ENCODE measurements at regions not wholly inside any gene's neighbourhood (a gene's known extent, or its start where the extent isn't known, plus 50 kb on each side); places are given as distances from the start of the nearest gene placed in this dataset.

DNA sequence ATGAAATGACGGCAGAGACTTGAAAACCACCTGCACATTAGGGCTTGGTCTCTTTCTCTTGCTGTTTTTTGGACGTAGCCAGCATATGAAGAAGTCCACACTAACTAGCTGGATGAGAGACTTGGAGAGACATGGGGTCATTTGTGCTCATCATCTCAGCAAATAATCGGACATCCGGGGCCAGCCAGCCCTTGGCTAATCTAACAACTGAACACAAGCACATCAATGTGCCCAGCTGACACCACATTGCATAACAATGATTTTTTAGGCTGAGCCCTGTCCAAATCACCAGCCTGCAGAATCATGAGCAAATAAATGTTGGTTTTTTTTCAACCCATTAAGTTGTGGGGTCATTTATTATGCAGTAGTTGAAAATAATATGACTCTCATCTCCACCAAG lies 460.3 kb upstream of the LARGE1 start:
- H3K4me3 ChIP-seq (ENCODE audit: low read depth, low read length): no peak overlapping the region
- no peak for DNase-seq
- no peaks in the 10 kb centered on the region for H3K36me3 ChIP-seq
- no peak overlapping the region for H3K27ac ChIP-seq
- TF ChIP-seq, protein P1, sequence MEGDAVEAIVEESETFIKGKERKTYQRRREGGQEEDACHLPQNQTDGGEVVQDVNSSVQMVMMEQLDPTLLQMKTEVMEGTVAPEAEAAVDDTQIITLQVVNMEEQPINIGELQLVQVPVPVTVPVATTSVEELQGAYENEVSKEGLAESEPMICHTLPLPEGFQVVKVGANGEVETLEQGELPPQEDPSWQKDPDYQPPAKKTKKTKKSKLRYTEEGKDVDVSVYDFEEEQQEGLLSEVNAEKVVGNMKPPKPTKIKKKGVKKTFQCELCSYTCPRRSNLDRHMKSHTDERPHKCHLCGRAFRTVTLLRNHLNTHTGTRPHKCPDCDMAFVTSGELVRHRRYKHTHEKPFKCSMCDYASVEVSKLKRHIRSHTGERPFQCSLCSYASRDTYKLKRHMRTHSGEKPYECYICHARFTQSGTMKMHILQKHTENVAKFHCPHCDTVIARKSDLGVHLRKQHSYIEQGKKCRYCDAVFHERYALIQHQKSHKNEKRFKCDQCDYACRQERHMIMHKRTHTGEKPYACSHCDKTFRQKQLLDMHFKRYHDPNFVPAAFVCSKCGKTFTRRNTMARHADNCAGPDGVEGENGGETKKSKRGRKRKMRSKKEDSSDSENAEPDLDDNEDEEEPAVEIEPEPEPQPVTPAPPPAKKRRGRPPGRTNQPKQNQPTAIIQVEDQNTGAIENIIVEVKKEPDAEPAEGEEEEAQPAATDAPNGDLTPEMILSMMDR (IDR thresholded peaks at IDR 0.05; ENCODE audit: low read depth, low read length): no peak
- H3K27me3 ChIP-seq (ENCODE audit: insufficient read depth, low read depth, severe bottlenecking): no peaks in the 10 kb centered on the region
- H3K9me3 ChIP-seq (ENCODE audit: severe bottlenecking): no peaks in the 10 kb centered on the region

DNA sequence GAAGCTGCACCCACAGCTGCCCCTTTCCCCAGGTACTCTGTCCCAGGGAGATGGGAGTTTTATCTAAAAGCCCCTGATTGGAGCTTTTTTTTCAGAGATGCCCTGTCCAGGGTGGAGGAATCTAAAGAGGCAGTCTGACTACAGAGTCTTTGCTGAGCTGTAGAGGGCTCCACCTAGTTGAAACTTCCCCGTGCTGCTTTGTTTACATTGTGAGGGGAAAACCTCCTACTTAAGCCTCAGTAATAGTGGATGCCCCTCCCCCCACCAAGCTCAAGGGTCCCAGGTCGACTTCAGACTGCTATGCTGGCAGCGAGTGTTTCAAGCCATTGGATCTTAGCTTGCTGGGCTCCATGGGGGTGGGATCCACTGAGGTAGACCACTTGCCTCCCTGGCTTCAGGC lies 470.1 kb upstream of the LARGE1 start:
- Histone ChIP-seq H3K27me3 (ENCODE audit: insufficient read depth, low read depth, severe bottlenecking) (no peaks in the 10 kb centered on the region), H3K4me3 (ENCODE audit: low read depth, low read length) (no peak overlapping the region), H3K36me3 (no peaks in the 10 kb centered on the region), H3K27ac (no peak overlapping the region), H3K9me3 (ENCODE audit: severe bottlenecking) (no peaks in the 10 kb centered on the region)
- TF ChIP-seq, protein P1 (IDR thresholded peaks at IDR 0.05; ENCODE audit: low read depth, low read length): no peak; the same call in 1 of the 2 replicates
- DNase-seq: no peak

DNA sequence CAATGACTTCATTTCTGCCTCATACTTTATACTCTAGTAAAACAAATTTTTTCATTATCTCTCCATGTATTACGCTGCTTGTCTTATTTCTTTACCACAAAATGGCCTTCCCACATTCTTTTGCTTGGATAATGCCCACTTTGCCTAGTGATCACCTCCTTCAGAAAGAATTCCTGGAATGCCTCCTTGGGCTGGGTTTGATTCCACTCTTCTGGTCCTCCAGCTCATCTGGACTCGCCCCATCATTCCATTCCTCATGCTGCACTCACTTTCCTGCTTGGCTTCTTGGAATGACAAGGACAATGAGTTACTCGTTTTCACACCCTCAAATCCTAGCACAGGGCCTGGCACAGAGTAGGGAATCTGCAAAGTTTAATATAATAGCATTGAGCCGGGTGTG lies 475.1 kb upstream of the LARGE1 start:
- TF ChIP-seq, protein P1 (IDR thresholded peaks at IDR 0.05; ENCODE audit: low read depth, low read length): no peak
- no peak for DNase-seq
- Histone ChIP-seq H3K27ac (no peak overlapping the region), H3K36me3 (no peaks in the 10 kb centered on the region), H3K4me3 (ENCODE audit: low read depth, low read length) (no peak overlapping the region), H3K9me3 (ENCODE audit: severe bottlenecking) (no peaks in the 10 kb centered on the region), H3K27me3 (ENCODE audit: insufficient read depth, low read depth, severe bottlenecking) (no peaks in the 10 kb centered on the region)

DNA sequence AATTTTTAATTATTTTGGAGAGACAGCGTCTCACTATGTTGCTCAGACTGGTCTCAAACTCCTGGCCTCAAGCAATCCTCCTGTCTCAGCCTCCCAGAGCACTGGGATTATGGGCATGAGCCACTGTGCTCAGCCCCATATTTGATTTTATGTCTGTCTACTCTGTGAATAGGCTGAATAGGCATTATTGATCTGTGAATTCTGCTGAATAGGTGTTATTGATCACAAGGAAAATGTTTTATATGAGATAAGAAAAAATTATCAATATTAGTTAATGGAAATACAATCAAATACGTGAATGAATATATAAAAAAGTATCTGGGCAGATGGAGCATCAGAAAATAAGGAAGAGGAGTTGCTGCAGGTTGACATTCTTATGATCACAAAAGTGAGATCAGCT lies 483.4 kb upstream of the LARGE1 start:
- H3K36me3 ChIP-seq: no peaks in the 10 kb centered on the region
- H3K9me3 ChIP-seq (ENCODE audit: severe bottlenecking): no peaks in the 10 kb centered on the region
- no peak overlapping the region for H3K4me3 ChIP-seq (ENCODE audit: low read depth, low read length)
- H3K27ac ChIP-seq: no peak overlapping the region
- DNase-seq: no peak
- no peaks in the 10 kb centered on the region for H3K27me3 ChIP-seq (ENCODE audit: insufficient read depth, low read depth, severe bottlenecking)
- TF ChIP-seq, protein P1 (IDR thresholded peaks at IDR 0.05; ENCODE audit: low read depth, low read length): no peak

DNA sequence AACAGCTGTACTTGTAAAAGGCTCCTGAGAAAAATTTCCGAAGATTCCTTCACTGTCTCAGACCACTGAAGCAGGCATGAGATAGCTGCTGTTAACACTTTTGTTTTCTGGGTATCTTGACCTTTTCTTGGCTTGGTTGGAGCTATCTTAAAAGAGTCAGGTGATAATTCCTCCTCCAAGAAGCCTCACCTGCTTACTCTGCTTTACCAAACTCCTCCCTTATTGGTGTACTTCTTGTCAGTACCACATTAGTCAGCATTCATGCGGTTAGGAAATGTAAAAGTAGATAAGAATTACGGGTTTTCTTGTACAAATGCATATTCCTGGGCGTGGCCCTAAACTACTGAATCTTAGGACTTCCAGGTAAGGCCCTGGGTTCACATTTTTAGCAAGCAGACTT lies 489.8 kb upstream of the LARGE1 start:
- H3K27ac ChIP-seq: no peak overlapping the region
- H3K4me3 ChIP-seq (ENCODE audit: low read depth, low read length): no peak overlapping the region
- H3K27me3 ChIP-seq (ENCODE audit: insufficient read depth, low read depth, severe bottlenecking): no peaks in the 10 kb centered on the region
- DNase-seq: no peak
- no peaks in the 10 kb centered on the region for H3K36me3 ChIP-seq
- TF ChIP-seq, protein P1 (IDR thresholded peaks at IDR 0.05; ENCODE audit: low read depth, low read length): no peak
- H3K9me3 ChIP-seq (ENCODE audit: severe bottlenecking): no peaks in the 10 kb centered on the region

Measured in WERI-Rb-1 (cell line).